Breast epithelium (tissue), 3 donors: ENCODE measurements at regions not wholly inside any gene's neighbourhood (a gene's known extent, or its start where the extent isn't known, plus 50 kb on each side); places are given as distances from the start of the nearest gene placed in this dataset.

Source experiments
- CTCF ChIP-seq, 3 donors: fragments of 450-650 bp; IDR thresholded peaks; one replicate each; pipeline ENCODE4 v1.5.1; 2016 to 2017; ENCODE audit warnings: antibody characterized with exemption in 3 of 3, mild to moderate bottlenecking in 3 of 3, moderate library complexity in 3 of 3
- POLR2AphosphoS5 ChIP-seq, 3 donors: sonication (generic); formaldehyde crosslinking; IDR thresholded peaks; one replicate each; pipeline ENCODE4 v1.6.1; 2017; ENCODE audit warnings: antibody characterized with exemption in 3 of 3

- TF ChIP-seq CTCF (IDR thresholded peaks at IDR 0.05), result no peak
- TF ChIP-seq POLR2AphosphoS5 (IDR thresholded peaks at IDR 0.05), result no peak
Measured at GRCh38 chr7:131827421-131827820, 271.0 kb upstream of the PODXL start.
